Endothelial cell of umbilical vein (primary cell): ENCODE measurements at regions not wholly inside any gene's neighbourhood (a gene's known extent, or its start where the extent isn't known, plus 50 kb on each side); places are given as distances from the start of the nearest gene placed in this dataset.

Experiments
- MAX ChIP-seq: IDR thresholded peaks from 2 replicates; pipeline ENCODE4 v1.6.1; 2011; ENCODE audit not compliant: insufficient read depth, insufficient read length
- MYC ChIP-seq: IDR thresholded peaks from one replicate; pipeline ENCODE4 v1.6.1; 2011; ENCODE audit warnings: mild to moderate bottlenecking, low read depth, low read length
- POLR2A ChIP-seq: IDR thresholded peaks from 2 replicates; pipeline ENCODE4 v1.6.1; 2012; ENCODE audit warnings: low read depth, mild to moderate bottlenecking, control low read depth, low read length
- POLR2AphosphoS5 ChIP-seq: IDR thresholded peaks from 2 replicates; pipeline ENCODE4 v1.6.1; 2012; ENCODE audit warnings: low read depth, mild to moderate bottlenecking, control low read depth, low read length, moderate library complexity; ENCODE audit not compliant: insufficient read depth
- TF ChIP-seq, protein P1 (sequence below), 2 donors: IDR thresholded peaks; 1 replicate in 1 of 2; 2 replicates in 1 of 2; pipeline ENCODE4 v1.5.1; 2011; ENCODE audit warnings: low read length in 2 of 2, mild to moderate bottlenecking in 2 of 2, moderate library complexity in 2 of 2, control low read depth in 1 of 2, inconsistent platforms in 1 of 2, low read depth in 1 of 2; ENCODE audit not compliant: insufficient read depth in 1 of 2; ENCODE audit errors: extremely low read depth in 1 of 2

DNA sequence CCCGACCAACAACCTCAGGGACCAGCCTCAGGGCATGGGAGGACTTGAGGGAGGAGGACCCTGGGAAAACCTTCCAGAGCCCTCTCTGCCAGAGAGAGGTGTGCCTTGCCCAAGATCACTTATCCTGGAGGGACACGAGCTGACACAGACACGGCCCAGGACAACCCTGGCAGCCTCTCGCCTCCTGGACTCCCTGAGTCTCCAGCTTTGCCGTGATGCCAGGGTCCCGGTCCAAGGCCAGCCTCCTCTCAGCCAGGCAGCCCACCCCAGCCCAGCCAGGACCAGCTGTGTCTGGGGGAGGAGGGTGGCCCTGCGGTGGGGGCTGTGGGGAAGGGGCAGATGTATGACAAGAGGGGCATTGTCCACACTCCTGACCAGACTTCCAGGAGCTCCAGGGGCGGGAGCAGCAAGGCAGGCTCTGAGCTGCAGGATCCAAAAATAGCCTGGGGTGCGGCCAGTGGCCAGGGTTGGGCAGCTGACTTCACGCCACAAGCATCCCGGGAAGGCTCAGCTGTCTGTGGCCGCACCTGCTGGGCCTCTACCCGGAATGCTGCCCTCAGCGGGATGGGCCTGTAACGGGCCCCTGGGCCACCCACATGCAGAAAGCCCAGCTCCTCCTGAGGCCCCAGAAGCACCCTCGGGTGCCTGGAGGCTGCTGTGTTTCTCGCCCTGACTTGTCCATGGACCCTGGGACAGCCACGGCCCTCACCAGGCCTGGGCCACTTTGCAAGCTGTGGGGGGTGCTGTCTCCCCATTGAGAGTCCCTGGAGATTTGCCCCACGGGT, 65.5 kb upstream of the GPC1 start:
- TF ChIP-seq POLR2AphosphoS5 (no peak), POLR2A (no peak), MAX (no peak), MYC (no peak)
- TF ChIP-seq, protein P1, sequence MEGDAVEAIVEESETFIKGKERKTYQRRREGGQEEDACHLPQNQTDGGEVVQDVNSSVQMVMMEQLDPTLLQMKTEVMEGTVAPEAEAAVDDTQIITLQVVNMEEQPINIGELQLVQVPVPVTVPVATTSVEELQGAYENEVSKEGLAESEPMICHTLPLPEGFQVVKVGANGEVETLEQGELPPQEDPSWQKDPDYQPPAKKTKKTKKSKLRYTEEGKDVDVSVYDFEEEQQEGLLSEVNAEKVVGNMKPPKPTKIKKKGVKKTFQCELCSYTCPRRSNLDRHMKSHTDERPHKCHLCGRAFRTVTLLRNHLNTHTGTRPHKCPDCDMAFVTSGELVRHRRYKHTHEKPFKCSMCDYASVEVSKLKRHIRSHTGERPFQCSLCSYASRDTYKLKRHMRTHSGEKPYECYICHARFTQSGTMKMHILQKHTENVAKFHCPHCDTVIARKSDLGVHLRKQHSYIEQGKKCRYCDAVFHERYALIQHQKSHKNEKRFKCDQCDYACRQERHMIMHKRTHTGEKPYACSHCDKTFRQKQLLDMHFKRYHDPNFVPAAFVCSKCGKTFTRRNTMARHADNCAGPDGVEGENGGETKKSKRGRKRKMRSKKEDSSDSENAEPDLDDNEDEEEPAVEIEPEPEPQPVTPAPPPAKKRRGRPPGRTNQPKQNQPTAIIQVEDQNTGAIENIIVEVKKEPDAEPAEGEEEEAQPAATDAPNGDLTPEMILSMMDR (IDR thresholded peaks at IDR 0.05; ENCODE audit: extremely low read depth in 1 of 2, insufficient read depth in 1 of 2, low read depth in 1 of 2, low read length in 2 of 2) = no peak
